ENCODE measurements at regions not wholly inside any gene's neighbourhood (a gene's known extent, or its start where the extent isn't known, plus 50 kb on each side); places are given as distances from the start of the nearest gene placed in this dataset.

DNA sequence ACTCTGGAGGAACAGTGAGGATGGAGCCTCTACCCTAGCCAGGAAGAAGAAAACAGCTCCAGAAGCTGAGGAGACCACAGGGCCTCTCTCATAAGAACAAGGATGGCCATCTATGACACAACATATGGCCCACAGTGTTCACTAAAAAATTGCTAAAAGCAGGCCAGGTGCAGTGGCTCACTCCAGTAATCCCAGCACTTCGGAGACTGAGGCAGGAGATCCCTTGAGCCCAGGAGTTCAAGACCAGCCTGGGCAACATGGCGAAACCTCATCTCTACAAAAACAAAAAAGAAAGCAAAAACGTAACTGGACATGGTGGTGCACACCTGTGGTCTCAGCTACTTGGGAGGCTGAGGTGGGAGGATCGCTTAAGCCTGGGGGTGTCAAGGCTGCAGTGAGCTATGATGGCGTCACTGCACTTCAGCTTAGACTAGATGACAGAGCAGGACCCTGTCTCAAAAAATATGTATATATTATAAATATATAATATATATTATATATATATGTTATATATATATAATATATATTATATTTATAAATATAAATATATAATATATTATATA, 103.1 kb downstream of the TOMM20 start:
- Histone ChIP-seq H3K27ac (no peak overlapping the region), H3K4me3 (no peak overlapping the region), H3K36me3 (no peaks in the 10 kb centered on the region), H3K4me1 (no peaks in the 10 kb centered on the region), H3K9me3 (no peaks in the 10 kb centered on the region), H3K27me3 (no peaks in the 10 kb centered on the region)
- ATAC-seq (no peak), DNase-seq (no peak)
- no peak for TF ChIP-seq CTCF (IDR thresholded peaks at IDR 0.05)
- intact Hi-C loops (cut with DNase I), result no loop called here

- intact Hi-C loops (cut with DNase I), result no loop called here
- no peaks in the 10 kb centered on the region for H3K4me1 ChIP-seq
- H3K9me3 ChIP-seq, result no peaks in the 10 kb centered on the region
- no peaks in the 10 kb centered on the region for H3K36me3 ChIP-seq
- no peaks in the 10 kb centered on the region for H3K27me3 ChIP-seq
- no peak overlapping the region for H3K27ac ChIP-seq
- ATAC-seq, result no peak
- DNase-seq, result no peak
- H3K4me3 ChIP-seq, result no peak overlapping the region
- no peak for TF ChIP-seq CTCF (IDR thresholded peaks at IDR 0.05)
Observed at GRCh38 chr1:235024711-235025421, 103.8 kb downstream of the TOMM20 start.

DNA sequence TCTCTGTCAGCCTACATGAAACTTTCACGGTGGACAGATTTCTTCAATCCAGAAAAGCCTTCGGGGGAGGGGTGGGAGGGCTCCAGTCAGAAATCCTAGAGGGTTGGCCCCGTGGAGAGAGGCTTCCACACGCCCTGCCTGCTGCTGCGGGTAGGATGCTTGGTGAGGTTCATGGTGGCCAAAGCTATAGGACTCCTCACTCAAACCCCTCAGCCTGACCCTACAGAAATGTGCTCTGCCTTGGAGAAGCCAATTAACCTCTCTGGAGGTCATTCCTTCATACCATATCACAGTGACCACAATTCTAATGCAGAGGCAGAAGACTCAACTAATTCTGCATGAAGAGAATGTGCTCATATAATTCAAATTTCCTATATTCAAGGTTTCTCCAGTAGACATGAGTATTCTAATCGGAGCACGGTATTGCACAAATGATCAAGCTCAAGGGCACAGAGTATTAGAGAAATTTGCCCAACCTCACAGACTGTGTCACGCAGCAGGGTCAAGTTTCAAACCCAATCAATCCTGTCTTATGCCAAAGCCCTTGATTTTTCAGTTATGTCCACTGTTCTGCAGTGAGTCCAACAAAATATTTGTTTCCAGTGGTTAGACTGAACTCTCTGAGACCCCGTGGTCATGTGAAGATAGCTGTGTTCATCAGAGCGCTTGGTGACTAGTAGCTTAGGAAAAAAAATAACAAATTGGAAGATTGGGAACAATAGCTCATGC, 104.8 kb downstream of the TOMM20 start:
- no peak for TF ChIP-seq CTCF (IDR thresholded peaks at IDR 0.05)
- H3K27me3 ChIP-seq, result no peaks in the 10 kb centered on the region
- DNase-seq (no peak), ATAC-seq (no peak)
- H3K27ac ChIP-seq, result no peak overlapping the region
- no peaks in the 10 kb centered on the region for H3K9me3 ChIP-seq
- H3K36me3 ChIP-seq, result no peaks in the 10 kb centered on the region
- H3K4me1 ChIP-seq, result no peaks in the 10 kb centered on the region
- intact Hi-C loops (cut with DNase I), result no loop called here
- no peak overlapping the region for H3K4me3 ChIP-seq

GRCh38 chr1:235022981-235023710, 105.5 kb downstream of the TOMM20 start:
- Histone ChIP-seq H3K27me3 (no peaks in the 10 kb centered on the region), H3K4me3 (no peak overlapping the region), H3K4me1 (no peaks in the 10 kb centered on the region), H3K9me3 (peaks cover 0 to 2% of the 10 kb centered on the region in 2 donors), H3K27ac (no peak overlapping the region), H3K36me3 (no peaks in the 10 kb centered on the region)
- no peak for ATAC-seq
- TF ChIP-seq CTCF (IDR thresholded peaks at IDR 0.05), result no peak
- intact Hi-C loops (cut with DNase I), result no loop called here
- no peak for DNase-seq
